Ascending aorta (tissue), 2 donors: ENCODE measurements at regions not wholly inside any gene's neighbourhood (a gene's known extent, or its start where the extent isn't known, plus 50 kb on each side); places are given as distances from the start of the nearest gene placed in this dataset.
A peak's percentile ranks its signal among the peaks of the same experiment; 100 is the strongest.

Source experiments
- DNase-seq, 2 donors: peaks; one replicate each; pipeline ENCODE4 v3.0.0-alpha.2; 2019; ENCODE audit warnings: low spot score in 2 of 2
- H3K27ac ChIP-seq, 2 donors: fragments of 200-600 bp; sonication (generic); one replicate each; pipeline ENCODE4 v1.5.1; 2016 to 2017; ENCODE audit warnings: mild to moderate bottlenecking in 1 of 2
- H3K27me3 ChIP-seq: fragments of 200-600 bp; sonication (generic); one replicate; pipeline ENCODE4 v1.5.1; 2017
- H3K36me3 ChIP-seq, 2 donors: fragments of 200-600 bp; sonication (generic); one replicate each; pipeline ENCODE4 v1.5.1; 2016
- H3K4me1 ChIP-seq, 2 donors: fragments of 200-600 bp; sonication (generic); one replicate each; pipeline ENCODE4 v1.5.1; 2016 to 2017; ENCODE audit warnings: mild to moderate bottlenecking in 1 of 2
- H3K4me3 ChIP-seq, 2 donors: fragments of 200-600 bp; sonication (generic); one replicate each; pipeline ENCODE4 v1.5.1; 2016 to 2017; ENCODE audit warnings: mild to moderate bottlenecking in 1 of 2
- H3K9me3 ChIP-seq, 2 donors: fragments of 200-600 bp; sonication (generic); one replicate each; pipeline ENCODE4 v1.5.1; 2016
- intact Hi-C: fragments of 100-400 bp; cut with DNase I; formaldehyde crosslinking; loops from one replicate; pipeline ENCODE4 v1.15.1; 2023
- TF ChIP-seq, protein P1 (sequence below), 3 experiments: fragments of 200-600 bp in 2 of 3; fragments of 450-650 bp in 1 of 3; sonication (generic) in 2 of 3; IDR thresholded peaks; one replicate each; pipeline ENCODE4 v1.5.1; 2016 to 2019; ENCODE audit warnings: antibody characterized with exemption in 3 of 3, mild to moderate bottlenecking in 1 of 3, moderate library complexity in 1 of 3

DNA sequence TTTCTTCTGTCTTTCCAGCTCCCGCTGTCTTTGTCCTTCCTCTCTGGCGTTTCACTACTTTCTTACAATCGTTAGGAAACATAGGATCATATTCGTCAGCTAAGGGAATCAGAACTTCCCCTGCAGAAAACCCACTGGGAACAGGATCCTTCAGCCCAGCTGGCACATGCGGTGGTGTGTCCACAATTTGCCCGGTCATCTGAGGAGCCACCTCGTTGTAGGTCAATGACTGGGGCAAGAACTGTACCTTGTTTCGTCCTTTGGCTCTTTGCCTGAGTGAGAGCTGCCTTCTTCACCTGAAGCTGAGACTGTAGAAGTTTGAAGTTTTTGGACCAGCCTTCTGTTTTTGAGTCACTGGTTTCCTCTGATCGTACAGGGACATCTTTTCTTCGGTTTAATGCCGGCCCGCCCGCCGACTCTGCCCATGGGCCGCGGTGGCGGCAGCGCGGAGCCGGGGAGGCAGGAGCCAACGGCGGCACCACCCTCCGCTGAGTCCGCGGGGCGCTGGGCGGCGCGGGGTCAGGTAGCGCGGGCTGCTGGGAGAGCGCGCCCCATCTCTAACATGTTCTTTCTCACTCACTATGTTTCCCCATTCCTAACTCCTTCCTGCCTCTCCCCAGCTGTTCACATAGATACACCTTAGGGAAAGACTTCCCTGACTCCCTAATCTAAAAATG, 214.1 kb upstream of the NANOGP8 start:
- TF ChIP-seq, protein P1, sequence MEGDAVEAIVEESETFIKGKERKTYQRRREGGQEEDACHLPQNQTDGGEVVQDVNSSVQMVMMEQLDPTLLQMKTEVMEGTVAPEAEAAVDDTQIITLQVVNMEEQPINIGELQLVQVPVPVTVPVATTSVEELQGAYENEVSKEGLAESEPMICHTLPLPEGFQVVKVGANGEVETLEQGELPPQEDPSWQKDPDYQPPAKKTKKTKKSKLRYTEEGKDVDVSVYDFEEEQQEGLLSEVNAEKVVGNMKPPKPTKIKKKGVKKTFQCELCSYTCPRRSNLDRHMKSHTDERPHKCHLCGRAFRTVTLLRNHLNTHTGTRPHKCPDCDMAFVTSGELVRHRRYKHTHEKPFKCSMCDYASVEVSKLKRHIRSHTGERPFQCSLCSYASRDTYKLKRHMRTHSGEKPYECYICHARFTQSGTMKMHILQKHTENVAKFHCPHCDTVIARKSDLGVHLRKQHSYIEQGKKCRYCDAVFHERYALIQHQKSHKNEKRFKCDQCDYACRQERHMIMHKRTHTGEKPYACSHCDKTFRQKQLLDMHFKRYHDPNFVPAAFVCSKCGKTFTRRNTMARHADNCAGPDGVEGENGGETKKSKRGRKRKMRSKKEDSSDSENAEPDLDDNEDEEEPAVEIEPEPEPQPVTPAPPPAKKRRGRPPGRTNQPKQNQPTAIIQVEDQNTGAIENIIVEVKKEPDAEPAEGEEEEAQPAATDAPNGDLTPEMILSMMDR (IDR thresholded peaks at IDR 0.05) = no peak
- DNase-seq = no peak
- Histone ChIP-seq H3K9me3 (no peaks in the 10 kb centered on the region), H3K36me3 (no peaks in the 10 kb centered on the region), H3K27ac (no peak overlapping the region), H3K27me3 (no peaks in the 10 kb centered on the region), H3K4me1 (no peaks in the 10 kb centered on the region), H3K4me3 (no peak overlapping the region)
- intact Hi-C loops = loop anchor here (10.0 kb wide), 1 partner anchor 456 kb away; no protein-coding TSS in a partner anchor

DNA sequence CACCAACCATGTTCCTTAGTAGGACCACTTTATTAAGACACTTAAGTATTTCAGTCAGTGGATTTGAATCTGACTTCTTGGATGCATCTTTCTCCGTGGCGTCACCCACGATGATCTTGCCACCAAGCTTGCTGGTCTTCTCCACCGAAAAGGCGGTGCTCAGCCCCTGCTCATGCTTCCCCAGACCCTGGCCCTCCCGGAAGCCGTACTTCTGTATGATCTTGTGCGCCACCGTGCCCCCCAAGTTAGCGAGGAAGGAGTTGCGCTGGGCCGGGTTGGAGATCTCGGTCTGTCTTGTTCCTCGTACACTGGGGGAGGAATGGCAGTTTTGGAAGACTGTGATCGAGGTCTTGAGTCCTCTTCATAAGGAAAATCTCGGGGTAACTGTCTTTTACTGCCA, 213.4 kb upstream of the NANOGP8 start:
- DNase-seq = no peak
- Histone ChIP-seq H3K36me3 (no peaks in the 10 kb centered on the region), H3K27ac (no peak overlapping the region), H3K27me3 (no peaks in the 10 kb centered on the region), H3K9me3 (no peaks in the 10 kb centered on the region), H3K4me3 (no peak overlapping the region), H3K4me1 (no peaks in the 10 kb centered on the region)
- TF ChIP-seq, protein P1 (IDR thresholded peaks at IDR 0.05) = no peak
- intact Hi-C loops = loop anchor here (10.0 kb wide), 1 partner anchor 456 kb away; no protein-coding TSS in a partner anchor

DNA sequence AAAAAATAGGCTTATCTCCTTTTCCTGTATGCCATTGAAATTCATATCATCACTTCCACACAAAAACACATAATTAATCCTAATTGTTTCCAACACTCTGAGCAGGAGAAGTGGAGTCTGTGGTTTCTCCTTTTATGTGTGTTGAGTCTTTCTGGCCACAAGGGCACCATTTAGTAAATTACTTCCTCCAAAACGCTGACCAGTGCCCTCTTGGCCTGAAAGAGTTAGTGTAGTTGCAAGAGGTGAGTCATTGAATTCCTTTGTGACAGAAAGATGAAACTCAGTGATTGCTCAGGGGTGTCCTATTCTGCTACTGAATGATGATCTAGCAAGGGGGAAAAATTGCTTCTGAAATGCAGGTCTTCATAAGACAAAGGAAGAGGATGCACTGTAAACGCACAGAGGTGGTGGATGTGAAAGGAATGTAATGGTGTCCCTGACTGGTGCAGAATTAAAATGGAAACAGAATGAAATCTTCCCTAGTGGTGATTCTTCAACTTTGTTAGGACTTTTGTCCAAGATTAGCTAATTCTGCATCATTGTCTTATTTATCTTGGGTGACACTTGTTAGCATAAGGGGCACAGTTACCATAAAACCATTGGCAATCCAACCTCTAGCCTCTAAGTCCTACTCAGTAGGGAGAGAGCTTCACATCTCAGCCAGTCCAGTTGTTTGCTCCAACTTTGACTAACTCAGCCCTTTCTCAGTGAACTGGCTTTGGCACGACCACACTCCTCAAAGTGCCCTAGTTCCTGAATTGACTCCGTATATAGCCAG, 208.4 kb upstream of the NANOGP8 start:
- Histone ChIP-seq H3K27me3 (no peaks in the 10 kb centered on the region), H3K9me3 (no peaks in the 10 kb centered on the region), H3K27ac (peak overlapping the region in 1 of 2 donors; percentile 46), H3K4me1 (peaks cover 0 to 2% of the 10 kb centered on the region in 2 donors), H3K36me3 (no peaks in the 10 kb centered on the region), H3K4me3 (no peak overlapping the region)
- intact Hi-C loops = loop anchor here (10.0 kb wide), 1 partner anchor 461 kb away; no protein-coding TSS in a partner anchor
- DNase-seq = no peak
- TF ChIP-seq, protein P1 (IDR thresholded peaks at IDR 0.05) = no peak

DNA sequence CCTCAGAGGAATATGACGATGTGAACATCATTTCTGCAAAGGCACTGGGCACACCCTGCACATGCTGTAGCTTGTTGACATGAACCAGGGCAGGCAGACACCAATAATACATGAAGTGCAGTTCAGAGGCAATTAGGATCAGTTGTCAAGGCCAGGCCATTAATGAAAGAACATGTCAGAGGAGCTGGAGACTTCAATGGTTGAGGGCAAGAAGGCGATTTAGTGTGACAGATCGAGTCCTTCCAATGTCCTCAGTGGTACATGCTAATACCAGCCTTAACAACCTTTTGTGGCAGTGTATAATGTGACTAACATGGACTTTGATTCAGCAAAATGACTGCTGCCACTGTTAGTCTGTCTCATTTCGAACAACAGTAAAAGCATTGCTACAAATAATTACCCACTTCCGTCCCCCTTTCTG, 205.2 kb upstream of the NANOGP8 start:
- Histone ChIP-seq H3K36me3 (no peaks in the 10 kb centered on the region), H3K4me1 (peaks cover 0 to 2% of the 10 kb centered on the region in 2 donors), H3K9me3 (no peaks in the 10 kb centered on the region), H3K27me3 (no peaks in the 10 kb centered on the region), H3K4me3 (no peak overlapping the region), H3K27ac (no peak overlapping the region)
- no peak for DNase-seq
- TF ChIP-seq, protein P1 (IDR thresholded peaks at IDR 0.05) = no peak
- intact Hi-C loops = loop anchor here (10.0 kb wide), 1 partner anchor 464 kb away; no protein-coding TSS in a partner anchor

DNA sequence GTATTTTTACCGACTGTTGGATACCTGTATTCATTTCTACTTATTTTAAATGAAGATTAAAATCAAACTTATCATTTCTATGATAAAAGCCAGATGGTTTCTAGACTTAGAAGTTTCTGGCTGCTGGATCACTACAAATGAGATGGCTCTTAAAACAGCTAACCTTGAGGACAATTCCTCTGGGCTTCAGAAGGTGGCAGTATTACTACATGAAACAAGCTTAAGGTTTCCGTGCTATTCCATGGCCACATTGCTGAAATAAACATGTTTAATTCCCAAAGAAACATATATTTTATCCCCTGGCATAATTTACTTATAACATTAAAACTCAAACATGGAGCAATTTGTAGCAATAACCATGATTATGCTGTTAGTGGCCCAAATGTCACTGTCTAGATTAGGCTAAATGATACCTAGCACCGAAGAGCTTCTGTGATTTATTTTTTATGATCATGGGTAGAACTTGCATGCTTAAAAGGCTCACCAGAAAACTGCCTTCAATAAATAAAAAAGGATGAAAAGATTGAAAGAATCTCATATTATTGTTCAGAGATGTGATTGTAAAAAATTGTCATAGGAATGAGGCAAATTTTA, 204.0 kb upstream of the NANOGP8 start:
- no peaks in the 10 kb centered on the region for H3K36me3 ChIP-seq
- TF ChIP-seq, protein P1 (IDR thresholded peaks at IDR 0.05) = peak; percentile 39 to 78 (median 60)
- H3K27me3 ChIP-seq = no peaks in the 10 kb centered on the region
- intact Hi-C loops = loop anchor here (2.0 kb wide), 1 partner anchor 156 kb away; no protein-coding TSS in a partner anchor
- H3K4me1 ChIP-seq = peaks cover 0 to 2% of the 10 kb centered on the region in 2 donors
- no peak for DNase-seq
- no peaks in the 10 kb centered on the region for H3K9me3 ChIP-seq
- no peak overlapping the region for H3K27ac ChIP-seq
- H3K4me3 ChIP-seq = no peak overlapping the region
